AG09319 (cell line): ENCODE measurements at regions not wholly inside any gene's neighbourhood (a gene's known extent, or its start where the extent isn't known, plus 50 kb on each side); places are given as distances from the start of the nearest gene placed in this dataset.
"Not testable (repeated sequence)": the region's sequence is repeated elsewhere in the genome, so short reads cannot be mapped to it uniquely, and the experiment has no call there.

Experiments used
- DNase-seq: peaks from one replicate; pipeline ENCODE4 v3.0.0-alpha.2; 2010; ENCODE audit warnings: low read depth; ENCODE audit errors: extremely low read depth
- TF ChIP-seq, protein P1 (sequence below): IDR thresholded peaks from 2 replicates; pipeline ENCODE4 v1.5.1; 2011; ENCODE audit warnings: low read depth, mild to moderate bottlenecking, inconsistent platforms, low read length, moderate library complexity

DNA sequence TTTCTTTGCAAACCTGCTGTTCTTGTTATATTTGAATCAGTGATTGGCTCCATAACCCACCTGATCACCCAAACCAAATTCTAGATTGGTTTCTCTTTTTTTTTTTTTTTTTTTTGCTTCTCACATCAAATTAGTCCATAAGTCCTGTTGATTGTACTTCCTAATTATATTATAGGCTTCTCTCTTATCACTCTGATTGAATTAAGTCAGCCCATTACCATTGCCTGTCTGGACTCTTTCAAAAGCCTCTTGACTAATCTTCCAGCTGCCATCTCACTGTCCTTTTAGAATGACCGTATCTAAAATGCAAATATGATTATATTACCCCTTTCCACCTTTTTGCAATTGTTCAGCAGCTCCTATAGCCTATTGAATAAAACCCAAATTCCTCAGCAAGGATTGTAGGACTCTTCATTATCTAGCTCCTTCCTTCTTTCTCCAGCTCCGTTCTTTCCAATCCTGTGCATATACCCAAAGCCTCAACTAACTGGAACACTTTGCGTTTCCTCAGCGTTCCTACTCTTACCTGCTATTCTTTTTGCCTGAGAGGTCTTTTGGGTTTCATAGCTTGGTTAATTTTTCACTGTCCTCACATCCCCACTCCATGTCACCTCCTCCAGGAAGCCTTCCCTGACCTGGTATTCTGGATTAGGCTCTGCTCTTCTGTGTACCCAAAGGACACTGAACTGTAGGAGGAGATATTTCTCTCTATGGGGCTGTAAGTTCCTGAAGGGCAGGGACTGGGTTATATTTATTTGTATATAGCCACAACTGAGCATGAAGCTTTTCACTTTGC, 423.3 kb downstream of the TMEM135 start:
- no peak for DNase-seq
- TF ChIP-seq, protein P1, sequence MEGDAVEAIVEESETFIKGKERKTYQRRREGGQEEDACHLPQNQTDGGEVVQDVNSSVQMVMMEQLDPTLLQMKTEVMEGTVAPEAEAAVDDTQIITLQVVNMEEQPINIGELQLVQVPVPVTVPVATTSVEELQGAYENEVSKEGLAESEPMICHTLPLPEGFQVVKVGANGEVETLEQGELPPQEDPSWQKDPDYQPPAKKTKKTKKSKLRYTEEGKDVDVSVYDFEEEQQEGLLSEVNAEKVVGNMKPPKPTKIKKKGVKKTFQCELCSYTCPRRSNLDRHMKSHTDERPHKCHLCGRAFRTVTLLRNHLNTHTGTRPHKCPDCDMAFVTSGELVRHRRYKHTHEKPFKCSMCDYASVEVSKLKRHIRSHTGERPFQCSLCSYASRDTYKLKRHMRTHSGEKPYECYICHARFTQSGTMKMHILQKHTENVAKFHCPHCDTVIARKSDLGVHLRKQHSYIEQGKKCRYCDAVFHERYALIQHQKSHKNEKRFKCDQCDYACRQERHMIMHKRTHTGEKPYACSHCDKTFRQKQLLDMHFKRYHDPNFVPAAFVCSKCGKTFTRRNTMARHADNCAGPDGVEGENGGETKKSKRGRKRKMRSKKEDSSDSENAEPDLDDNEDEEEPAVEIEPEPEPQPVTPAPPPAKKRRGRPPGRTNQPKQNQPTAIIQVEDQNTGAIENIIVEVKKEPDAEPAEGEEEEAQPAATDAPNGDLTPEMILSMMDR: no peak

GRCh38 chr11:87460279-87460678, 422.5 kb downstream of the TMEM135 start:
- TF ChIP-seq, protein P1: no peak

DNA sequence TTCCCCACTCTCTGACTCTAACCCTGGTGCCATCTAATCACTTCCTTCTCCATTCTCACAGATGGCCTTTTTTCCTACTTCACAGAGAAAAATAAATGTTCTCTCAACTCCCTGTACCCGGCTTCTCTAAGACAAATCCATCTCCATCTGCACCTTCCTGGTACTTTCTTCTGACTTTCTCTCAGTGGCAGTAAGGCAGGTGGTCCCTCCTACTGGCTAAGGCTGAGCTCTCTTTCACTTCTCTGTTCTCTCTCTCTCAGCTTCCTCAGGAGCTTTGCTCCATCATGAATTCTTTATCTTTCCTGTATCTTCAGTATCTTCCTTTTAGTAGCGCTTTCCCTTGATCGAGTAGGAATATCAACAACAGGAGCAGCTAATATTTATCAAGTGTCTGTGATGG, 421.6 kb downstream of the TMEM135 start:
- DNase-seq: no peak
- TF ChIP-seq, protein P1: no peak

More at GRCh38 chr11:87460279-87460678, 422.5 kb downstream of the TMEM135 start:
- no peak for DNase-seq

GRCh38 chr11:87456499-87456898, 418.8 kb downstream of the TMEM135 start:
- TF ChIP-seq, protein P1: no peak
- no peak for DNase-seq

- DNase-seq: no peak
- TF ChIP-seq, protein P1: no peak
These were observed 417.4 kb downstream of the TMEM135 start for GRCh38 chr11:87455180-87455579.

DNA sequence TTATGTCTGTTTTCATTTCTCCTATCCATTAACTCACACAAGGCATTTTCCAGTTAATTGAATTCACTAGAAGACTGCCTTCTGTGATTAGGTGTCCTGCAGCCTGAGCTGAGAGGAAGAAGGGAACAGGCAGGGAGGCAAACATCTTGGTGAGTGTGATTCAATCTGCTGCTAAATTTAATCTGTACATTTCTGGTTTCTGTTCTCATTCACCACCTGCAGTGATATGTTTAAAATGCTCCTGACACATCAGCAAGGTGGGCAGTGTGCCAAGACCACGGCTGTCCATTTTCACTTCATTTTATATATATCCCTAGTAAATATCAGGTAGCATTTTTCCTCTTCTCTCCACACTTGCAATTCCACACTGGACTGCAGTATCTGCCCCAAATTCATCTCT, 416.5 kb downstream of the TMEM135 start:
- TF ChIP-seq, protein P1: no peak
- DNase-seq: no peak

DNA sequence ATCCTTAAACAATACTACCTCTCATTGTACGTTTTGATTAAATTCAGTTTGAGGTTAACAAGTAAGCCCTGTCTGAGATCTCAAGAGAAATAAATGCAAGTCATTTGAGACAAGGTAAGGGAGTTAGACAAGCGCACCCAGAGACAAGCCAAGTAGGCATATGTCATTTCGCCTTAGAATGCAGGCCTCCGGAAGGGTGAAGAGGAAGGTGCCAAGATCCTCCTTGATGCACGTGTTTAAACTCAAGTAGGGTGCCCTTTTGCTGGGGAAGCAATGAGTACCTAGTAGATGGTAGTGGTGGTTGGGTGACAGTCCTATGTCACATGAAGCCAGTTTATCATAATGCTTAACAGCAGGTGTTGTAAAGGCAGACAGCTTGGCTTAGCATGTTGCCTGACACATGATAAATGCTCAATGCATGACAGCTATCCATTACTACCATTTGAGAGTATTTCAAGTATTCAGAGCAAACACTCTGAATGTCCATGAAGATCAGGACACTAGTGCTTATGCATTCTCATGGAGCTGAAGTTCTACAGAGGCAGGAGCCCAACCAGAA, 415.9 kb downstream of the TMEM135 start:
- TF ChIP-seq, protein P1: no peak
- DNase-seq: no peak

- not testable (repeated sequence) for DNase-seq
These were observed 414.3 kb downstream of the TMEM135 start for GRCh38 chr11:87452025-87452424.
